OCI-LY7 (cell line): ENCODE measurements at regions not wholly inside any gene's neighbourhood (a gene's known extent, or its start where the extent isn't known, plus 50 kb on each side); places are given as distances from the start of the nearest gene placed in this dataset.

Experiments
- EZH2phosphoT487 ChIP-seq: fragments of 200-600 bp; sonication (generic); IDR thresholded peaks from 2 replicates; pipeline ENCODE4 v1.6.1; 2018; ENCODE audit warnings: low read depth, borderline replicate concordance, mild to moderate bottlenecking, mixed run types, antibody characterized with exemption, low read length, moderate library complexity, mixed read lengths
- TF ChIP-seq, protein P1 (sequence below): fragments of 200-600 bp; sonication (generic); conservative IDR thresholded peaks from 2 replicates; pipeline ENCODE4 v1.5.1; 2014; ENCODE audit warnings: mild to moderate bottlenecking, antibody characterized with exemption, low read length, moderate library complexity, mixed read lengths

DNA sequence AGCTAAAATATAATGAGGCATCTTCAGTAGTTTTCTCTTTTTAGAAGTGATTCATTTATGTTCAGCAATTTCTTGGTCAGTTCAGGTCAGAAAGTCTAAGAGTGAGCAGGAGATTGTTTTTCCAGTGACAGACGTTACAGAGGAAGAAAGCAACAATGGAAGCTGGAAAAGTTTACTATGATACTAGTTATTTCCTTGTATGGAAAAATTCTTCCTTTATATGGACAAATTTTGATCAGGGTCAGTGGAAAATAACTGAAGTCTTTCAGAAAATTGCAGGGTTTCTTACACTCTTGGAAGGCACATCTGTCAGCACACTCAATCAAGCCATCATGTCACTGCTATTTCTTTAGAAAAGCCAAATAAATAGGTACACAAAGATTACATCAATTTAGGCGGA lies 1120.7 kb downstream of the FAT4 start:
- TF ChIP-seq, protein P1, sequence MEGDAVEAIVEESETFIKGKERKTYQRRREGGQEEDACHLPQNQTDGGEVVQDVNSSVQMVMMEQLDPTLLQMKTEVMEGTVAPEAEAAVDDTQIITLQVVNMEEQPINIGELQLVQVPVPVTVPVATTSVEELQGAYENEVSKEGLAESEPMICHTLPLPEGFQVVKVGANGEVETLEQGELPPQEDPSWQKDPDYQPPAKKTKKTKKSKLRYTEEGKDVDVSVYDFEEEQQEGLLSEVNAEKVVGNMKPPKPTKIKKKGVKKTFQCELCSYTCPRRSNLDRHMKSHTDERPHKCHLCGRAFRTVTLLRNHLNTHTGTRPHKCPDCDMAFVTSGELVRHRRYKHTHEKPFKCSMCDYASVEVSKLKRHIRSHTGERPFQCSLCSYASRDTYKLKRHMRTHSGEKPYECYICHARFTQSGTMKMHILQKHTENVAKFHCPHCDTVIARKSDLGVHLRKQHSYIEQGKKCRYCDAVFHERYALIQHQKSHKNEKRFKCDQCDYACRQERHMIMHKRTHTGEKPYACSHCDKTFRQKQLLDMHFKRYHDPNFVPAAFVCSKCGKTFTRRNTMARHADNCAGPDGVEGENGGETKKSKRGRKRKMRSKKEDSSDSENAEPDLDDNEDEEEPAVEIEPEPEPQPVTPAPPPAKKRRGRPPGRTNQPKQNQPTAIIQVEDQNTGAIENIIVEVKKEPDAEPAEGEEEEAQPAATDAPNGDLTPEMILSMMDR: no peak
- TF ChIP-seq EZH2phosphoT487: no peak
